K562 (cell line): ENCODE measurements at regions not wholly inside any gene's neighbourhood (a gene's known extent, or its start where the extent isn't known, plus 50 kb on each side); places are given as distances from the start of the nearest gene placed in this dataset.
"Not testable (repeated sequence)": the region's sequence is repeated elsewhere in the genome, so short reads cannot be mapped to it uniquely, and the experiment has no call there.

Source experiments
- ATAC-seq: fragments of 200-7000 bp; cut with Tn5 transposase; 3 replicates; pipeline ENCODE4 v1.9.1; 2020; ENCODE audit warnings: moderate library complexity
- BruUV-seq: library from RNA; stranded (reverse); fragments of 400-500 nt; replicated peaks from 2 replicates; lab custom pipeline; 2021; lab: Mats Ljungman, UMichigan
- CTCF ChIA-PET: fragments of 300-600 bp; formaldehyde crosslinking; extraction: SDS; loops from one replicate; lab custom pipeline; 2021; ENCODE audit warnings: low intra/inter-chr PET ratio; lab: Yijun Ruan, JAX
- POLR2A ChIA-PET: fragments of 300-600, 350-650 bp; sonication (Branson Sonifier 250); formaldehyde crosslinking; extraction: SDS; loops from one replicate; lab custom pipeline; 2021; ENCODE audit warnings: antibody characterized with exemption, inconsistent platforms; lab: Yijun Ruan, JAX
- DNase-seq, 4 experiments: peaks; one replicate each; pipeline versions ENCODE4 v3.0.0 to v3.0.0-alpha.2; 2011 to 2018; ENCODE audit warnings: low spot score in 3 of 4, mixed read lengths in 3 of 4; ENCODE audit errors: extremely low read depth in 1 of 4
- FAIRE-seq: peaks from 2 replicates; lab custom pipeline; 2011; peaks lifted over from hg19 to GRCh38; lab: Jason Lieb, UNC
- H2AFZ ChIP-seq: 2 replicates; pipeline ENCODE4 v1.6.0; 2011; ENCODE audit warnings: low read depth, low read length, control low read depth, inconsistent platforms
- H3K27ac ChIP-seq: fragments of 200-600 bp; 3 replicates; pipeline ENCODE4 v1.8.0; 2011; ENCODE audit warnings: low read depth, mild to moderate bottlenecking, control low read depth, inconsistent platforms, low read length, moderate library complexity, mixed read lengths; ENCODE audit errors: extremely low read depth
- H3K27me3 ChIP-seq, 2 experiments: fragments of 300-600 bp in 1 of 2; 2 replicates in 1 of 2; 3 replicates in 1 of 2; pipeline versions ENCODE4 v1.6.0 to v1.8.0; 2011; ENCODE audit warnings: inconsistent platforms in 2 of 2, low read length in 2 of 2, mild to moderate bottlenecking in 1 of 2, mixed read lengths in 1 of 2, moderate library complexity in 1 of 2; ENCODE audit not compliant: control insufficient read depth in 2 of 2, insufficient read depth in 2 of 2
- H3K36me3 ChIP-seq: fragments of 300-600 bp; 3 replicates; pipeline ENCODE4 v1.8.0; 2011; ENCODE audit warnings: mild to moderate bottlenecking, low read length, inconsistent platforms; ENCODE audit not compliant: control insufficient read depth, insufficient read depth
- H3K4me1 ChIP-seq, 2 experiments: fragments of 200-600 bp in 1 of 2; replicated peaks in 1 of 2; 2 replicates in 1 of 2; 3 replicates in 1 of 2; pipeline versions ENCODE4 v1.5.1 to v1.8.0; 2011; ENCODE audit warnings: inconsistent platforms in 2 of 2, low read length in 2 of 2, mild to moderate bottlenecking in 1 of 2, mixed read lengths in 1 of 2, moderate library complexity in 1 of 2; ENCODE audit not compliant: control insufficient read depth in 2 of 2, insufficient read depth in 2 of 2
- H3K4me2 ChIP-seq: 2 replicates; pipeline ENCODE4 v1.6.1; 2011; ENCODE audit warnings: low read length, control low read depth, inconsistent platforms, mixed read lengths; ENCODE audit not compliant: insufficient read depth
- H3K4me3 ChIP-seq: fragments of 200-600 bp; sonication (generic), shearing (Covaris generic); 2 replicates; pipeline ENCODE4 v1.5.1; 2016; ENCODE audit warnings: control low read depth, inconsistent platforms
- H3K79me2 ChIP-seq: fragments of 200-600 bp; 3 replicates; pipeline ENCODE4 v1.8.0; 2011; ENCODE audit warnings: low read length, inconsistent platforms; ENCODE audit not compliant: control insufficient read depth, insufficient read depth
- H3K9ac ChIP-seq, 2 experiments: 2 replicates each; pipeline versions ENCODE4 v1.6.0 to v1.6.1; 2011; ENCODE audit warnings: low read depth in 2 of 2, low read length in 2 of 2, control low read depth in 1 of 2, inconsistent platforms in 1 of 2, mild to moderate bottlenecking in 1 of 2, mixed read lengths in 1 of 2; ENCODE audit not compliant: insufficient read depth in 1 of 2
- H3K9me1 ChIP-seq: one replicate; pipeline ENCODE4 v1.6.0; 2011; ENCODE audit warnings: inconsistent platforms, mild to moderate bottlenecking, low read length, moderate library complexity; ENCODE audit not compliant: control insufficient read depth, insufficient read depth
- H3K9me3 ChIP-seq: replicated peaks from 2 replicates; pipeline ENCODE4 v1.5.1; 2011; ENCODE audit warnings: low read depth, low read length, inconsistent platforms; ENCODE audit not compliant: control insufficient read depth, insufficient read depth
- H4K20me1 ChIP-seq: replicated peaks from 2 replicates; pipeline ENCODE4 v1.6.1; 2011; ENCODE audit warnings: low read length, inconsistent platforms, mixed read lengths; ENCODE audit not compliant: control insufficient read depth, insufficient read depth
- GTF3C2 ChIP-seq: IDR thresholded peaks from 3 replicates; pipeline ENCODE4 v1.6.1; 2011; ENCODE audit warnings: borderline replicate concordance, mild to moderate bottlenecking, moderate library complexity; ENCODE audit not compliant: insufficient read length; ENCODE audit errors: extremely low read depth
- RBM25 ChIP-seq: fragments of 200-400 bp; formaldehyde crosslinking; IDR thresholded peaks from 2 replicates; pipeline ENCODE4 v1.6.1; 2018; ENCODE audit warnings: low read length, low read depth, moderate library complexity; ENCODE audit not compliant: severe bottlenecking
- WHSC1 ChIP-seq: IDR thresholded peaks from one replicate; pipeline ENCODE4 v1.6.1; 2012; ENCODE audit warnings: low read length, control low read depth, inconsistent platforms
- ZNF146 ChIP-seq: IDR thresholded peaks from one replicate; pipeline ENCODE4 v1.6.1; 2018; ENCODE audit warnings: missing compliant biosample characterization; ENCODE audit not compliant: unreplicated experiment
- WGBS: fragments of 100-300 bp; shearing (Covaris generic); methylation state at CpG from one replicate; pipeline ENCODE4 v1.1.6; 2016; ENCODE audit warnings: low coverage, mixed read lengths; ENCODE audit not compliant: insufficient coverage; ENCODE audit errors: missing lambda C conversion rate; 5-methylcytosine and 5-hydroxymethylcytosine counted together
- in situ Hi-C: fragments of 300-500 bp; cut with MboI; formaldehyde crosslinking; loops from 4 replicates; pipeline ENCODE4 v1.15.0; 2018; ENCODE audit warnings: inconsistent platforms, mixed read lengths
- intact Hi-C: fragments of 100-400 bp; cut with micrococcal nuclease; formaldehyde crosslinking; loops from 2 replicates; pipeline ENCODE4 v1.14.2; 2022

GRCh38 chr1:30550365-30551220 lies 172.8 kb downstream of the MATN1 start (continued):
- TF ChIP-seq GTF3C2 (no peak), WHSC1 (no peak)

- not testable (repeated sequence) for FAIRE-seq
These were observed 173.5 kb downstream of the MATN1 start for GRCh38 chr1:30549872-30550271.

More at GRCh38 chr1:30549872-30550271, 173.5 kb downstream of the MATN1 start:
- H3K4me1 ChIP-seq, H3K27ac ChIP-seq, CTCF ChIA-PET, H3K4me2 ChIP-seq, H3K9me1 ChIP-seq, in situ Hi-C loops, H3K9ac ChIP-seq, ATAC-seq: not testable (repeated sequence)
- POLR2A ChIA-PET = interaction anchor here (1.0 kb wide), 1 partner anchor 10 kb away, joined by 4 read pairs; no protein-coding TSS in a partner anchor
- TF ChIP-seq ZNF146 (CRISPR knock-in tag) (peak; percentile 84), RBM25 (peak; percentile 19)
- TF ChIP-seq, all 486 proteins: peak for 2; not testable (repeated sequence) for 484
- H3K9me3 ChIP-seq, H3K36me3 ChIP-seq, H3K27me3 ChIP-seq, H2AFZ ChIP-seq, intact Hi-C loops, H3K4me3 ChIP-seq, DNase-seq, BruUV-seq, H3K79me2 ChIP-seq, H4K20me1 ChIP-seq: not testable (repeated sequence)
- 0% methylated on average over 1 of the region's 1 CpG for WGBS
